HG02763 (cell line): ENCODE measurements at regions not wholly inside any gene's neighbourhood (a gene's known extent, or its start where the extent isn't known, plus 50 kb on each side); places are given as distances from the start of the nearest gene placed in this dataset.
"Not testable (repeated sequence)": the region's sequence is repeated elsewhere in the genome, so short reads cannot be mapped to it uniquely, and the experiment has no call there.

Experiments used
- ATAC-seq: cut with Tn5 transposase; IDR thresholded peaks from one replicate; pipeline ENCODE4 v1.9.1; 2021; ENCODE audit warnings: mild to moderate bottlenecking, moderate library complexity; ENCODE audit not compliant: unreplicated experiment

GRCh38 chr12:131430158-131430742 is 280.6 kb upstream of the SFSWAP start:
- no peak for ATAC-seq

GRCh38 chr12:131431126-131431655 is 279.7 kb upstream of the SFSWAP start:
- not testable (repeated sequence) for ATAC-seq

GRCh38 chr12:131432532-131433260 is 278.2 kb upstream of the SFSWAP start:
- no peak for ATAC-seq

GRCh38 chr12:131434208-131435125 is 276.4 kb upstream of the SFSWAP start:
- ATAC-seq, result no peak

GRCh38 chr12:131436922-131437705 is 273.8 kb upstream of the SFSWAP start:
- no peak for ATAC-seq

- no peak for ATAC-seq
These were observed 273.0 kb upstream of the SFSWAP start for GRCh38 chr12:131437706-131438492.

- ATAC-seq, result not testable (repeated sequence)
These were observed 272.4 kb upstream of the SFSWAP start for GRCh38 chr12:131438493-131438835.

- ATAC-seq, result no peak
These were observed 272.0 kb upstream of the SFSWAP start for GRCh38 chr12:131438881-131439280.

GRCh38 chr12:131439752-131440151 is 271.1 kb upstream of the SFSWAP start:
- not testable (repeated sequence) for ATAC-seq

- ATAC-seq, result not testable (repeated sequence)
These were observed 270.5 kb upstream of the SFSWAP start for GRCh38 chr12:131440209-131441059.

GRCh38 chr12:131441060-131441396 is 269.9 kb upstream of the SFSWAP start:
- no peak for ATAC-seq

- ATAC-seq, result no peak
These were observed 269.1 kb upstream of the SFSWAP start for GRCh38 chr12:131441638-131442336.

- no peak for ATAC-seq
These were observed 268.5 kb upstream of the SFSWAP start for GRCh38 chr12:131442337-131442918.

GRCh38 chr12:131443019-131444000 is 267.6 kb upstream of the SFSWAP start:
- ATAC-seq, result no peak

GRCh38 chr12:131444220-131445164 is 266.4 kb upstream of the SFSWAP start:
- no peak for ATAC-seq
